PFSK-1 (cell line): ENCODE measurements at regions not wholly inside any gene's neighbourhood (a gene's known extent, or its start where the extent isn't known, plus 50 kb on each side); places are given as distances from the start of the nearest gene placed in this dataset.

Experiments
- FOXP2 ChIP-seq: optimal IDR thresholded peaks from 2 replicates; pipeline ENCODE3; 2011; ENCODE audit warnings: borderline replicate concordance, control low read depth, inconsistent platforms; ENCODE audit not compliant: insufficient read depth; ENCODE audit errors: extremely low read length, extremely low read depth
- POLR2AphosphoS5 ChIP-seq: IDR thresholded peaks from 2 replicates; pipeline ENCODE4 v1.6.1; 2012; ENCODE audit warnings: low read depth, mild to moderate bottlenecking, control low read depth, low read length, moderate library complexity
- REST ChIP-seq, 2 experiments: IDR thresholded peaks; 2 replicates each; pipeline versions ENCODE4 v1.6.1 to v1.8.0; 2011 to 2012; ENCODE audit warnings: low read depth in 2 of 2, low read length in 2 of 2, control low read depth in 1 of 2, inconsistent platforms in 1 of 2, mild to moderate bottlenecking in 1 of 2, moderate library complexity in 1 of 2; ENCODE audit not compliant: insufficient read depth in 1 of 2
- SIN3A ChIP-seq: IDR thresholded peaks from 2 replicates; pipeline ENCODE4 v1.6.1; 2012; ENCODE audit warnings: mild to moderate bottlenecking, low read length, moderate library complexity, borderline replicate concordance; ENCODE audit not compliant: insufficient read depth
- TAF1 ChIP-seq: IDR thresholded peaks from 2 replicates; pipeline ENCODE4 v1.6.1; 2012; ENCODE audit warnings: low read length, control low read depth, borderline replicate concordance; ENCODE audit not compliant: insufficient read depth

DNA sequence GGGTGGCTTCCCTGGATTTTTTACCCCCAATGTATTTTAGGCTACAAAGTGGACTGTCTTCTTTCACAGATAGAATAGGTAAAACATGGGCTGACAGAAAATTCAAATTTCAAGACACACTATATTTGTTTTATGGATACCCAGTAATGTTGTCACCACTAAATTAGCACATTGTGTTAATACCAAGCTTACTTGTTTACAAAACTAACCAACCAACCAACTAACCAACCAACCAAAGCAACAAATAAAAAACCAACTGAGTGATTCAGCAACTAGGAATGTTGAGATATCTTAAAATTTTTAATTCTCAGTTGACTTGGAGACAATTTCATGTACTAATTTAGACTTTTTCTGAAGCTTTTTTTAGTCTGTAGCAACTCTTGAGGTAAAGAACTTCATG, 69.3 kb upstream of the CTSC start:
- TF ChIP-seq SIN3A (no peak), TAF1 (no peak), POLR2AphosphoS5 (no peak), REST (IDR thresholded peaks at IDR 0.05; ENCODE audit: insufficient read depth in 1 of 2, low read depth in 2 of 2, low read length in 2 of 2) (no peak), FOXP2 (no peak)

DNA sequence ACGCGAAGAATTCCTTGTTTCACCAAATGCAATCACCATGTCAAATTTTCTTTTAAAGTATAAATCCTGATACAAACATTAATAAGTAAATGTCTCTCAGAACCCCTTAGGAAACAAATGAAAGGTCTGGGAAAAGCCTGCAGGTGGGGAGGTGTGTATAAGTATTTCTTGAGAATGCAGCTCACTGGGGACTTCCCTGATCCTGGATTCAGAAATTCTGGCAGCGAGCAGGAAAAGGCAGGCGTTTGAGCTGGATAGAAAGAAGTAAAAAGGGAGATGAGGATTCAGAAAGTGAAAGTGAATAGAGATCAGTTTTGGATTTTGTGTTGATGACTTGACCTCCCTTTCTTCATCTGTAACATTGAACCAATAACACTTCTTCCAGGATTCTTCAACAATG, 68.3 kb upstream of the CTSC start:
- no peak for TF ChIP-seq POLR2AphosphoS5
- no peak for TF ChIP-seq FOXP2
- TF ChIP-seq TAF1 = no peak
- TF ChIP-seq REST (IDR thresholded peaks at IDR 0.05; ENCODE audit: insufficient read depth in 1 of 2, low read depth in 2 of 2, low read length in 2 of 2) = no peak
- no peak for TF ChIP-seq SIN3A

- TF ChIP-seq POLR2AphosphoS5 (no peak), SIN3A (no peak), REST (IDR thresholded peaks at IDR 0.05; ENCODE audit: insufficient read depth in 1 of 2, low read depth in 2 of 2, low read length in 2 of 2) (no peak), FOXP2 (no peak), TAF1 (no peak)
Observed at GRCh38 chr11:88404932-88405710, 67.6 kb upstream of the CTSC start.

- no peak for TF ChIP-seq FOXP2
- TF ChIP-seq POLR2AphosphoS5 = no peak
- no peak for TF ChIP-seq REST (IDR thresholded peaks at IDR 0.05; ENCODE audit: insufficient read depth in 1 of 2, low read depth in 2 of 2, low read length in 2 of 2)
- TF ChIP-seq TAF1 = no peak
- no peak for TF ChIP-seq SIN3A
Observed at GRCh38 chr11:88404391-88404790, 66.9 kb upstream of the CTSC start.

GRCh38 chr11:88402784-88403183, 65.2 kb upstream of the CTSC start:
- no peak for TF ChIP-seq POLR2AphosphoS5
- no peak for TF ChIP-seq TAF1
- no peak for TF ChIP-seq SIN3A
- no peak for TF ChIP-seq REST (IDR thresholded peaks at IDR 0.05; ENCODE audit: insufficient read depth in 1 of 2, low read depth in 2 of 2, low read length in 2 of 2)
- no peak for TF ChIP-seq FOXP2
